ENCODE measurements at regions not wholly inside any gene's neighbourhood (a gene's known extent, or its start where the extent isn't known, plus 50 kb on each side); places are given as distances from the start of the nearest gene placed in this dataset.

DNA sequence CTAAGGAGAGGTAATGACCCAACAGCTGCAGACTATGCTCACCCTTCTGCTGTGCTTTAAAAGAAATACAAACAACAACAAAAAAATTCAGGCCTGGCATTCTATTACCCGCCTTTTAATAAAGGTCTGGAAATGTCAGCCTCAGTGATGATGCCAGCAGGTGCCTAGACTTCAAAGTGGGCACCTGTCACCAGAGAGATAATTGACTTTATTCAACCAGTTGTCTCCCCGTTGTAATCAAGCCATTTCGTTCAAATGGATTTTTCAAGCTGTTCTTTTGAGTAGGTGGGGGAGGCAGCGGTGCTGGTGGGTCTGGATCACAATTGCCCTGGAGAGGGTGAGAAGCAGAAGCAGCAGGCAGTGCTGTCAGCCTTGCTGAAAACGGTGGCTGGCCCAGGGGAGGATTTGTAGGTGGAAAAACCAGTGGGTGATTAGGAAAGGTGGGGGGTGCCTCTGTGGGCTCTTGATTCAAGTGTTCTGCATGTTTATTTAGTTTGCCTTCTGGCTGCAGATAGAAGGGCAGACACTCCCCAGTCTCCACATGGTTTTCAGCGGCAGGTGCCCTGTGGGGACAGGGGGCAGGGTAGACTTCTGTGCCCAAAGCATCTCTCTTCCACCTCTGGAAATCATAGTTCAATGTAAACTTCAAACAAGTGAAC is 300.2 kb upstream of the SLCO3A1 start:
- FAIRE-seq (no peak), DNase-seq (ENCODE audit: low spot score) (no peak)

GRCh38 chr15:91555312-91555711 is 298.2 kb upstream of the SLCO3A1 start:
- DNase-seq (ENCODE audit: low spot score) (no peak), FAIRE-seq (no peak)

GRCh38 chr15:91556926-91557325 is 296.6 kb upstream of the SLCO3A1 start:
- FAIRE-seq, result no peak
- no peak for DNase-seq (ENCODE audit: low spot score)

DNA sequence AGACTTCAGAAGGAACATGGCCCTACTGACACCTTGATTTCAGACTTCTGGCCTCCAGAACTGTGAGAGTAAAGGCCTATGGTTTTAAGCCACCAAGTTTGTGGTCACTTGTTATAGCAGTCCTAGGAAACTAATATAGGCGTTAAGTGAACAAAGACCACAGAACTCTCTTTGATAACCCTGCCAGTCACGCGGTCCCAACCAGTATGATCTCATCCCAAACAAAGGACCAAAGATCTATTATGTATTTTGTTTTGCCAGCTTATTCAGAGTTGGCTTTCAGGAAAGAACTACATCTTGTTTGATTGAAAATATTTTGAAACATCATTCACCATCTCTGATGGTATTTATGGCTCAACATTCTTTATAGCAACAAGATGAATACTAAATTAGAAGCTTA is 294.4 kb upstream of the SLCO3A1 start:
- FAIRE-seq (no peak), DNase-seq (ENCODE audit: low spot score) (peak; percentile 17)

- FAIRE-seq (peak; percentile 20), DNase-seq (ENCODE audit: low spot score) (peak; percentile 73)
These were observed 292.0 kb upstream of the SLCO3A1 start for GRCh38 chr15:91561371-91562100.

GRCh38 chr15:91562698-91563097 is 290.8 kb upstream of the SLCO3A1 start:
- no peak for DNase-seq (ENCODE audit: low spot score)
- no peak for FAIRE-seq

DNA sequence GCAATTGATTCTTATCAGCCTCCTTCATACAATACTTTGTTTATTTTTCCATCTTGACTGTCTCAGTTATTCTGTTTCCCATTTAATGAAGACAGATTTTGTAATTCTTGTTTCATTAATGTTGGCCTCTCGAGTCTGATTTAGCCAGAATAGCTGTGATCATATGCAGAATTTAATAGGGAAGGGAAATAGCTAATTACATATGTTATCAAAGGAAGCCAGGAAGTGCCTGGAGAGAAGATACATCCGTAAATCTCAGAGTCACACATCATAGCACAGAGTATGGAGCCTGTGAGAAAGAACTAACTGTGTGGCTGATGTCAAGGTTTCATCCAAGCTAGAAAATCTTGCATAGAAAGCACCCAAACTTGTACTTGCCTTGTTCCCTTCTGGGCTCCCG is 288.9 kb upstream of the SLCO3A1 start:
- FAIRE-seq (no peak), DNase-seq (ENCODE audit: low spot score) (no peak)

DNA sequence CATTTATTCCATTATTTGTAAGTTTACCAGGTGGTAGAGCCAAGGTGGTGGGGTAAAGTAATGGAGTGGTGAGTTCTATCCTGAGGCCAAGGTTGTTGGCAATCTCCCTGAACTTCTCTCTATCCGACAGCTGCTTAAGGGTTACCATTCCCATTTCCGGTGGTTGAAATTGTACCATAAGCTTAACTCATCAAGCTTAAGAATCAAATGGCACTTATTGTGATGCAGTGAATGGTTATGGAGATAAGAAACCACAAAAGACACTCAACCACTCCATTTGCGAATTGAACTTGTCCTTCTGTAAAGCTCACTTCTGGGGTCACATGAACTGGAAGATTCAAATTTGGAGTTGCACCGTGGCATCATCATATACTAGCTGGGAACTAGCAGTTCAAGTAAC is 287.4 kb upstream of the SLCO3A1 start:
- FAIRE-seq (no peak), DNase-seq (ENCODE audit: low spot score) (no peak)

DNA sequence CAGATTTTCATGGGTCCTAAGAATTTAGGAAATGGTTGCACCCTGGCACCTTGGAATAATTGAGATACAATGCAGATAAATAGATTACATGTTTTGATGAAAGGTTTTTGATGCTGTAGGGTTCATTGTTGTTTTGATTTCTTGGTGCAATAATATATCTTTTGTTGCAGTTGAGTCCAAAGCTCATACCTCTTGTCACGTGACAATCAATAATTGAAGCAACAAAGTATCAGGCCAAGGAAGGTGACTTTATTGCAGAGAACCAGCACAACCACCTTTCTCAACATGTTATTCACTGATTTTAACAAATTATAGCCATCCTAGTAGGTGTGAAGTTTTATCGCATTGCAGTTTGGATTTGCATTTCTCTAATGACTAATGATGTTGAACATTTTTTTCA is 285.5 kb upstream of the SLCO3A1 start:
- DNase-seq (ENCODE audit: low spot score), result no peak
- FAIRE-seq, result no peak

GRCh38 chr15:91572110-91572509 is 281.4 kb upstream of the SLCO3A1 start:
- FAIRE-seq (peak; percentile 17), DNase-seq (ENCODE audit: low spot score) (peak; percentile 73)

- FAIRE-seq, result no peak
- no peak for DNase-seq (ENCODE audit: low spot score)
These were observed 277.4 kb upstream of the SLCO3A1 start for GRCh38 chr15:91576096-91576495.

DNA sequence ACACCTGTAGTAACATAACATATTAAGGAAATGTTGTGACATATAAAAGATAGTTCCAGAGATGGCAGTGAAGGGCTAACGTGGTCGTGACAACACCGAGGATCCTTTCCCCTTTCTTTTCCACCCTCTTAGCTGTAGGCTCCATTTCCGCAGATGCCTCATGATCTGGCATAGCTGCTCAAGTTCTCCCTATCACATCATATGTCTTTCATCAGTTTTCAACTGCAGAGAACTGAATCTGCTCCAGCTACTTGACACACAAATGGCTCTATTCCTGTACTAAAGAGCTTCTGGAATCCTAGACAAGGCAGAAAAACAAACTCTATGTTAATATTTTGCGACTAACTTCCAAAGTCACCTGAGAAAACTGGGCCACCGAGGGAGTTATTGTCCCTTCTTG is 275.0 kb upstream of the SLCO3A1 start:
- no peak for FAIRE-seq

GRCh38 chr15:91584895-91585294 is 268.6 kb upstream of the SLCO3A1 start:
- no peak for DNase-seq (ENCODE audit: low spot score)
- FAIRE-seq, result no peak

More for the DNA sequence above, 275.0 kb upstream of the SLCO3A1 start:
- no peak for DNase-seq (ENCODE audit: low spot score)

DNA sequence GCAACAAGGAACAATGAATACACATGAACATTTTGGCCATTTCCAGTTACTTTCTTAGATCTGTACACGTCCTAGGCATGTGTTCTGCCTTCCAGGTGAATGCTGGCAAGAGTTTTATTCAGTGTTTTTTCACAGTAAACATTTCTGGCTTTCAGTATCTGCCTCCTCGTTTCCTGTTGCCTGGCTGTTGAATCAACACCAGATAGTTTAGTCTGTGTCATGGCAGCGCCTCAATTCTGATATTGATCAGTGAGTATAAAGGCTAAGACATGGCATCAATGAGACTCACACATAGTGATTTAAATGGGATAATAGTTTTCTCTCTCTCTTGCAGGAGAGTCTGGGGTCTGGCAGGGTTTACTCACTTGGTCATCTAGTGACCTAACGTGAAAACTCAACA is 266.9 kb upstream of the SLCO3A1 start:
- FAIRE-seq (no peak), DNase-seq (ENCODE audit: low spot score) (no peak)

DNA sequence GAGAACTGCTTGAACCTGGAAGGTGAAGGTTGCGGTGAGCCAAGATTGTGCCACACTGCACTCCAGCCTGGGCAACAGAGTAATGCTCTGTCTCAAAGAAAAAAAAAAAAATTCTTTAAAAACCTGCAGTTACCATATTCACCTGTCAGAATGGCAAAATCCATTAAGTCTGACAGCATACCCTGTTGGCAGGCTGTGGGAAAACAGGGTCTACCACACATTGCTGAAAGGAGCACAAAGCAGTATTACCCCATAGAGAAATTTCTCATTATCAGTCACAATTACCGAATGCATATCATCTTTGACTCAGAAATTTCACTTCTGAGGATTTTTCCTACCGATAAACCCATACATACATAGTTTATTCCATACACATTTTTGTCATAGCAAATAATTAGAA is 264.1 kb upstream of the SLCO3A1 start:
- FAIRE-seq (no peak), DNase-seq (ENCODE audit: low spot score) (no peak)

DNA sequence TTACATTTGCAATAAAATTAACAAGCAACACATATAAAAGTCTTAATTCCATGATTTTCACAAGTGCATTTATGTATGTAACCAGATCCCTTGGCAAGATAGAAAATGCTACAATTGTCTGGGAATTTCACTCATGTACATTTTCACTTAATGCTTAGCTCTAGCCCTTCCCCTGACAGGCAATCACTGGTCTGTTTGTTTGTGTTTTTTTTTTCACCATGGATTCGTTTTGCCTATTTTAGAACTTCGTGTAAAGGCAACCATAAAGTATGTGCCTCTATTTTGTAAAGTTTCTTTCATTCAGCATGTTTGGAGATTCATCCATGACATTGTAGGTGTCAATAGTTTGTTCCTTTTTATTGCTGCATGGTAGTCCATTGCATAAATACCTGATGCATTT is 260.9 kb upstream of the SLCO3A1 start:
- DNase-seq (ENCODE audit: low spot score), result no peak

GRCh38 chr15:91593067-91593466 is 260.4 kb upstream of the SLCO3A1 start:
- FAIRE-seq (no peak), DNase-seq (ENCODE audit: low spot score) (no peak)

More for the DNA sequence above, 260.9 kb upstream of the SLCO3A1 start:
- FAIRE-seq, result no peak

- FAIRE-seq (no peak), DNase-seq (ENCODE audit: low spot score) (no peak)
These were observed 259.9 kb upstream of the SLCO3A1 start for GRCh38 chr15:91593653-91594052.

DNA sequence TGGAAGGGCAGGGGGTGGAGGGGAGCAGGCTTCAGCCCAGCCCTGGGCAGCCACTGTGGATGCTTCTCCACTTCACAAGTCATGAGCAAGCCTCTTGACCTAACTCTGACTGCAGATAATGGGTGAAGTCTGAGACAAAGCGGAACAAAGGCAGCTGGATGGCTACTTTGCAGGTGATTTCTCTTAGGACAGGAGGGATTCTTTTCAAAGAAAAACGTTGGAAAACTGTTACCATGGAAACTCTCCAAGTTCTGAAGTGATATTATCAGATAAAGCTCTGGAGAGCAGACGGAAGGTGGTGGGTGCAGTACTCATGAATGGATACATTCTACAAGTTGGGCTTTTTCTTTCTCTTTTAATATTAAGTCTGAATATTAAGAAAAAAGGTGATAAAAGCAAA is 254.2 kb upstream of the SLCO3A1 start:
- FAIRE-seq, result no peak

DNA sequence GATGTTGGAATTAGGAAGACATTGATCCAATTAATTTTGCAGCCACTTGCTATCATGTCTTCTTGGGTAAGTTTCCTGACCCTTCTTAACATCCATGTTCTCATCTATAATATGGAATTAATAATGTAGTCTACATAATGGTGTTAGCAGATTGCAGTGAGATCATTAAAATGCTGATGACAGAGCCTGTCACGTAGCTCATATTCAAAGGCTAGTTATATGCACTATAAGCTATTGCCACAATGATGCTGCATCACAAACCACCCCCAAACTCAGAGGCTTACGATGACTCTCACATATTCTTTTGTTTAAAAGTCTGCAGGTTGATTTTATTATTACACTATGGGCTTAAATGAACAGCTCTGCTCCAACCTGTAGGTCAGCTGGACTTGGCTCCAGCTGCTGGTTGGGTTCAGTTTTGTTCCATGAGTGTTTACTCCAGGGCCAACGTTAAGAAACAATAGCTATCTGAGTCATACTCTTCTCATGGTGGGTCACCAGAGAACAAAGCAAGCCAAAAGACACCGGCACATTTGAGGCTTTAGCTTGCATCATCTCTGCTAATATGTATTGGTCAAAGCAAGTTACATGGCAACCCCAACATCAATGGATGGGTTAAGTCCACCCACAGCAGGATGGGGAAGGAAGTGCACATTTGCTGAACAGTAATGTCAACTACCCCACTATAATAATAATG is 250.0 kb upstream of the SLCO3A1 start:
- no peak for FAIRE-seq
- DNase-seq (ENCODE audit: low spot score), result no peak

More for the DNA sequence above, 254.2 kb upstream of the SLCO3A1 start:
- DNase-seq (ENCODE audit: low spot score), result no peak

DNA sequence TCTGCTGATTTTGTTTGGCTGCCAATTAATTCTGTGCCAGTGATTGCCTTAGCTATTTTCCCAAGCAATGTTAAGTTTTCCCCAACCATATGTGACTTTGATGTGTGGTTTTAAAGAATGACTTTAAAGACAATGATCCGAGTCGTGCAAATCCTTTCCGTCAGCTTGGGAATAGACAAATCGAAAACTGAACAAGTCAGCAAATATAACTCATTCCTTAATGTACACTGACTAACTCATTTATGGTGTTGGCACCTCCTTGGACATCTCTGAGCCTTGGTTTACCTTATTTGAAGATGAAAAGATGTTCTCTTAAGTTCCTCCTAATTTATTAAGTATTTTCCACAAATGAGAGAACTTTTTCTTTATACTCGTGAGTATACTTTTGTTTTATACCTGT is 249.4 kb upstream of the SLCO3A1 start:
- no peak for FAIRE-seq

DNA sequence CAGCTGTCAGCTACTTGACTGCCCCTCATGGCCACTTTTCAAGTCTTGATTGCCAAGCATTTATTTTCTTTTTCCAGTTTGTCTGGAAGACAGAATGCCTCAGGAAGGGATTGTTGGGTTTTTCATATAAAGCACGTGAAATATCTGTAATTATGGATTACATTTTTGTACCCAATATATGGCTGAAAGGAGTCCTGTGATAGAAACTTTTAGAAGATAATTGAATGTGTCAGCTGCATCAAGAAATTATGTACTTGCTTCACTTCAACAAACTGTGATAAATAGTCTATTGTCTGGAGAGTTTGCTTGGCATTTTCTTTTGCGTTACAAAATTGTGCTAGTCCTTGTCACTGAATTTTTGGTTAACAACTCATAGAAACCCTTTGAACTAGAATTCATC is 247.9 kb upstream of the SLCO3A1 start:
- DNase-seq (ENCODE audit: low spot score), result no peak
- no peak for FAIRE-seq

More for the DNA sequence above, 249.4 kb upstream of the SLCO3A1 start:
- DNase-seq (ENCODE audit: low spot score), result no peak

Data from urothelium cell line (cell line).